CD4-positive, alpha-beta memory T cell (primary cell): ENCODE measurements at regions not wholly inside any gene's neighbourhood (a gene's known extent, or its start where the extent isn't known, plus 50 kb on each side); places are given as distances from the start of the nearest gene placed in this dataset.
"Not testable (repeated sequence)": the region's sequence is repeated elsewhere in the genome, so short reads cannot be mapped to it uniquely, and the experiment has no call there.

Experiments
- CTCF ChIA-PET: fragments of 350-600 bp; sonication (Branson Sonifier 250); formaldehyde crosslinking; loops from one replicate; lab custom pipeline; 2021; ENCODE audit warnings: inconsistent platforms; ENCODE audit not compliant: partially characterized antibody; lab: Charles Lee
- POLR2A ChIA-PET: fragments of 350-600 bp; sonication (Branson Sonifier 250); formaldehyde crosslinking; loops from one replicate; lab custom pipeline; 2021; ENCODE audit not compliant: partially characterized antibody; lab: Charles Lee
- DNase-seq, 5 donors: peaks; one replicate each; pipeline versions ENCODE4 v3.0.0 to v3.0.0-alpha.2; 2020 to 2022; ENCODE audit warnings: mixed read lengths in 1 of 5
- H3K27ac ChIP-seq: one replicate; pipeline ENCODE4 v1.7.0; 2013; ENCODE audit warnings: low read depth, low read length
- H3K27me3 ChIP-seq: 2 replicates; pipeline ENCODE4 v1.7.0; 2013; ENCODE audit warnings: mild to moderate bottlenecking, low read length, moderate library complexity; ENCODE audit not compliant: insufficient read depth
- H3K36me3 ChIP-seq: 2 replicates; pipeline ENCODE4 v1.7.0; 2013; ENCODE audit warnings: mild to moderate bottlenecking, low read length, moderate library complexity; ENCODE audit not compliant: insufficient read depth
- H3K4me1 ChIP-seq: 2 replicates; pipeline ENCODE4 v1.7.0; 2013; ENCODE audit warnings: mild to moderate bottlenecking, low read length, moderate library complexity; ENCODE audit not compliant: insufficient read depth
- H3K4me3 ChIP-seq, 2 donors: one replicate each; pipeline ENCODE4 v1.7.0; 2013; ENCODE audit warnings: low read length in 2 of 2, mild to moderate bottlenecking in 1 of 2
- H3K9me3 ChIP-seq, 2 donors: one replicate each; pipeline ENCODE4 v1.7.0; 2013; ENCODE audit warnings: low read length in 2 of 2, control low read depth in 1 of 2; ENCODE audit not compliant: control insufficient read depth in 1 of 2
- H3K27ac Mint-ChIP-seq, 7 donors: one replicate each; pipeline ENCODE4 v1.8.0; 2020 to 2021; ENCODE audit warnings: mixed read lengths in 7 of 7, mild to moderate bottlenecking in 6 of 7, inconsistent platforms in 3 of 7, moderate library complexity in 3 of 7
- H3K27me3 Mint-ChIP-seq, 2 donors: one replicate each; pipeline ENCODE4 v1.8.0; 2020 to 2021; ENCODE audit warnings: mixed read lengths in 2 of 2
- H3K36me3 Mint-ChIP-seq, 2 donors: one replicate each; pipeline ENCODE4 v1.8.0; 2020 to 2021; ENCODE audit warnings: mixed read lengths in 2 of 2, inconsistent platforms in 1 of 2, mild to moderate bottlenecking in 1 of 2
- H3K4me1 Mint-ChIP-seq, 4 donors: one replicate each; pipeline ENCODE4 v1.8.0; 2020 to 2021; ENCODE audit warnings: mixed read lengths in 4 of 4, mild to moderate bottlenecking in 1 of 4
- H3K4me3 Mint-ChIP-seq, 8 donors: one replicate each; pipeline ENCODE4 v1.8.0; 2020 to 2021; ENCODE audit warnings: mixed read lengths in 8 of 8, mild to moderate bottlenecking in 7 of 8, moderate library complexity in 6 of 8, inconsistent platforms in 3 of 8
- H3K9me3 Mint-ChIP-seq, 8 donors: one replicate each; pipeline ENCODE4 v1.8.0; 2020 to 2021; ENCODE audit warnings: mixed read lengths in 8 of 8, mild to moderate bottlenecking in 5 of 8, inconsistent platforms in 3 of 8, moderate library complexity in 1 of 8
- intact Hi-C: fragments of 100-400 bp; cut with micrococcal nuclease; formaldehyde crosslinking; loops from one replicate; pipeline ENCODE4 v1.15.1; 2023

DNA sequence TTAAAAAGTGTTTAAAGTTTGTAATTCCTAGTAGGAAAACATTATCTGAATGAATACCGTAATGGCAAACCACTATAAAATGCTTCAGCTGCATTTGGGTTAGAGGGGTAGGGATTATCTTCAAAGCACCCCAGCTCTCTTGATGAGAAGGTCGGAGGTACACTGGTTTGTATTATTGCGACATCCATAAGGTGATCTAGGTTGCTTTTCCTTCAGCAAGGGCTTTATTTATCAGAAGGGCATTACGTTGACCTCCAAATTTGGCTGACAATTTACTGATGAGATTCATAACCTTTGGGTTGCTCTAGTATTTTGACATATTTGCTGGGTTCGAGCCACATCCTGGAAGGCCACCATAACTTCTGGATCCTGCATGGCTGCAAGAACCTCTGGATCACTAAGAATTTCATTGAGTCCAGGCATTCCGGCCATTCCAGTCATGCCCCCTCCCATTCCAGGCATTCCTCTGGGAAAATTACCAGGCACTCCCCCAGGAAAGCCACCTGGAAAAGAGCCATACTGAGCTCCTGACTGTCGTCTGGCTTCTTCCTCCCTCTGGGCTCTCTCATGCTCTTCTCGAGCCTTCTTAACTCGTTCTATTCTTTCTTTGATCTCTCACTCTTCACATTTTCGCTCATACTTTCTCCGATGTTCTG lies 83.6 kb upstream of the EXOC4 start:
- H3K4me1 Mint-ChIP-seq, H3K9me3 ChIP-seq, H3K9me3 Mint-ChIP-seq, H3K27ac Mint-ChIP-seq, CTCF ChIA-PET, H3K36me3 ChIP-seq, H3K27ac ChIP-seq, H3K27me3 ChIP-seq, H3K4me1 ChIP-seq, DNase-seq, H3K36me3 Mint-ChIP-seq, H3K4me3 ChIP-seq, intact Hi-C loops, H3K4me3 Mint-ChIP-seq, POLR2A ChIA-PET: not testable (repeated sequence)
- H3K27me3 Mint-ChIP-seq, result peaks cover 8 to 14% of the 10 kb centered on the region in 2 donors

GRCh38 chr7:133177476-133177875 lies 75.4 kb upstream of the EXOC4 start:
- H3K27ac Mint-ChIP-seq, H3K27me3 ChIP-seq, DNase-seq, intact Hi-C loops, H3K27ac ChIP-seq, CTCF ChIA-PET, H3K36me3 ChIP-seq, H3K36me3 Mint-ChIP-seq, POLR2A ChIA-PET, H3K4me3 Mint-ChIP-seq, H3K4me1 Mint-ChIP-seq, H3K9me3 ChIP-seq, H3K4me3 ChIP-seq, H3K4me1 ChIP-seq: not testable (repeated sequence)
- H3K9me3 Mint-ChIP-seq, result peaks cover 2 to 14% (median 6%) of the 10 kb centered on the region in 8 donors
- peaks cover 2 to 14% of the 10 kb centered on the region in 2 donors for H3K27me3 Mint-ChIP-seq

GRCh38 chr7:133180717-133181116 lies 72.2 kb upstream of the EXOC4 start:
- POLR2A ChIA-PET, result no interaction called here
- Histone ChIP-seq H3K27me3 (no peaks in the 10 kb centered on the region), H3K4me1 (no peaks in the 10 kb centered on the region), H3K36me3 (no peaks in the 10 kb centered on the region), H3K27ac (no peak overlapping the region), H3K9me3 (no peaks in the 10 kb centered on the region), H3K4me3 (no peak overlapping the region)
- intact Hi-C loops, result no loop called here
- Mint-ChIP-seq H3K4me3 (no peak overlapping the region), H3K36me3 (no peaks in the 10 kb centered on the region), H3K4me1 (no peaks in the 10 kb centered on the region), H3K9me3 (peaks cover 2 to 14% (median 6%) of the 10 kb centered on the region in 8 donors), H3K27ac (no peak overlapping the region), H3K27me3 (peaks cover 3 to 7% of the 10 kb centered on the region in 2 donors)
- CTCF ChIA-PET, result no interaction called here
- DNase-seq, result no peak

GRCh38 chr7:133183042-133183794 lies 69.7 kb upstream of the EXOC4 start:
- ChIA-PET CTCF (no interaction called here), POLR2A (no interaction called here)
- Histone ChIP-seq H3K36me3 (no peaks in the 10 kb centered on the region), H3K4me3 (no peak overlapping the region), H3K9me3 (no peaks in the 10 kb centered on the region), H3K27me3 (no peaks in the 10 kb centered on the region), H3K27ac (no peak overlapping the region), H3K4me1 (no peaks in the 10 kb centered on the region)
- Mint-ChIP-seq H3K27ac (no peak overlapping the region), H3K9me3 (peaks cover 0 to 11% (median 6%) of the 10 kb centered on the region in 8 donors), H3K4me1 (no peaks in the 10 kb centered on the region), H3K4me3 (no peak overlapping the region), H3K27me3 (peaks cover 4 to 7% of the 10 kb centered on the region in 2 donors), H3K36me3 (no peaks in the 10 kb centered on the region)
- intact Hi-C loops, result no loop called here
- no peak for DNase-seq

DNA sequence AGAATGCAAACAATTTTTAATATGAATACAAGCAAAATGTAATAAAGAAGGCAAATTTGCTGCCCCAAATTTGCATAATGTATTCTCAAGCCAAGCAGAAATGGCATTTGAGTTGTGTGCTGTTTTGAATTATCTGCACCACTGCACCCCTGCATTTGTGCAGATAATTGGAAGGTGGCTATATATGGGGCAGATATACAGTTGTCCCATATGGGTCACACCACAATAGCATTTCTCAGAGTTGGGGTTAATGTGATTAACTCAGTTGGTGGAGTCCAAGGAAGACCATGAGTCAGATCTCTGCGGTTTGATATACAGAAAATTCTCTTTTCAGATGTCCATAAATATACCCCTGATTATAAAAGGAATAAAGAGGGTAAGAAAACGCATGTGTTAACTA lies 68.9 kb upstream of the EXOC4 start:
- ChIA-PET CTCF (interaction anchor here (1.6 kb wide), 1 partner anchor 17 kb away, joined by 3 read pairs; no protein-coding TSS in a partner anchor), POLR2A (no interaction called here)
- Mint-ChIP-seq H3K27ac (no peak overlapping the region), H3K4me3 (no peak overlapping the region), H3K9me3 (peaks cover 0 to 3% (median under 1%) of the 10 kb centered on the region in 8 donors), H3K4me1 (no peaks in the 10 kb centered on the region), H3K27me3 (peaks cover 4 to 7% of the 10 kb centered on the region in 2 donors), H3K36me3 (no peaks in the 10 kb centered on the region)
- H3K4me3 ChIP-seq, result no peak overlapping the region
- intact Hi-C loops, result no loop called here
- no peak overlapping the region for H3K27ac ChIP-seq
- H3K36me3 ChIP-seq, result no peaks in the 10 kb centered on the region
- no peaks in the 10 kb centered on the region for H3K27me3 ChIP-seq
- no peak for DNase-seq
- H3K4me1 ChIP-seq, result no peaks in the 10 kb centered on the region
- no peaks in the 10 kb centered on the region for H3K9me3 ChIP-seq

DNA sequence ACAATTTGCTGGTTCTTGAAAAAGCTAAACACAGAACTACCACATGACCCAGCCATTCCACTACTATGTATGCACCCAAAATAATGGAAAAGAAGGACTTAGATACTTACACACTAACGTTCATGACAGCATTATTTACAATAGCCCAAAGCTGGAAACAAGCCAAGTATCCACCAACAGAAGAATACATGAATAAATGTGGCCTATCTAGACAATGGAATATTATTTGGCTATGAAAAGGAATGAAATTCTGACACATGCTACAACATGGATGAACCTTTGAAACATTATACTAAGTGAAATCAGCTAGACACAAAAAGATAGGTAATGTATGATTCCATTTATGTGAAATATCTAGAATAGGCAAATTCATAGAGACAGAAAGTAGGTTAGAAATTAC lies 67.4 kb upstream of the EXOC4 start:
- Mint-ChIP-seq H3K9me3 (no peaks in the 10 kb centered on the region), H3K27ac (no peak overlapping the region), H3K27me3 (peaks cover 4 to 6% of the 10 kb centered on the region in 2 donors), H3K4me1 (no peaks in the 10 kb centered on the region), H3K4me3 (no peak overlapping the region), H3K36me3 (no peaks in the 10 kb centered on the region)
- Histone ChIP-seq H3K27ac (no peak overlapping the region), H3K27me3 (no peaks in the 10 kb centered on the region), H3K36me3 (no peaks in the 10 kb centered on the region), H3K4me1 (no peaks in the 10 kb centered on the region), H3K4me3 (no peak overlapping the region), H3K9me3 (no peaks in the 10 kb centered on the region)
- intact Hi-C loops, result no loop called here
- no peak for DNase-seq
- POLR2A ChIA-PET, result no interaction called here
- CTCF ChIA-PET, result interaction anchor here (1.6 kb wide), 1 partner anchor 15 kb away, joined by 3 read pairs; no protein-coding TSS in a partner anchor

- intact Hi-C loops, result no loop called here
These were observed 66.8 kb upstream of the EXOC4 start for GRCh38 chr7:133186060-133186459.

More at GRCh38 chr7:133186060-133186459, 66.8 kb upstream of the EXOC4 start:
- Mint-ChIP-seq H3K27ac (no peak overlapping the region), H3K36me3 (no peaks in the 10 kb centered on the region), H3K4me3 (no peak overlapping the region), H3K27me3 (peaks cover 4 to 6% of the 10 kb centered on the region in 2 donors), H3K9me3 (no peaks in the 10 kb centered on the region), H3K4me1 (no peaks in the 10 kb centered on the region)
- H3K27ac ChIP-seq, result no peak overlapping the region
- no peak for DNase-seq
- POLR2A ChIA-PET, result no interaction called here
- no peaks in the 10 kb centered on the region for H3K9me3 ChIP-seq
- H3K4me3 ChIP-seq, result no peak overlapping the region
- CTCF ChIA-PET, result no interaction called here
- H3K27me3 ChIP-seq, result no peaks in the 10 kb centered on the region
- H3K36me3 ChIP-seq, result no peaks in the 10 kb centered on the region
- H3K4me1 ChIP-seq, result no peaks in the 10 kb centered on the region
